Stimulated activated CD4-positive, alpha-beta T cell treated with anti-CD3 and anti-CD28 coated beads, Interleukin-15, amount 100 ng/mL, for 24 hours (primary cell): ENCODE measurements at regions not wholly inside any gene's neighbourhood (a gene's known extent, or its start where the extent isn't known, plus 50 kb on each side); places are given as distances from the start of the nearest gene placed in this dataset.

ENCODE experiments used
- DNase-seq: peaks from one replicate; pipeline ENCODE4 v3.0.0-alpha.2; 2020

DNA sequence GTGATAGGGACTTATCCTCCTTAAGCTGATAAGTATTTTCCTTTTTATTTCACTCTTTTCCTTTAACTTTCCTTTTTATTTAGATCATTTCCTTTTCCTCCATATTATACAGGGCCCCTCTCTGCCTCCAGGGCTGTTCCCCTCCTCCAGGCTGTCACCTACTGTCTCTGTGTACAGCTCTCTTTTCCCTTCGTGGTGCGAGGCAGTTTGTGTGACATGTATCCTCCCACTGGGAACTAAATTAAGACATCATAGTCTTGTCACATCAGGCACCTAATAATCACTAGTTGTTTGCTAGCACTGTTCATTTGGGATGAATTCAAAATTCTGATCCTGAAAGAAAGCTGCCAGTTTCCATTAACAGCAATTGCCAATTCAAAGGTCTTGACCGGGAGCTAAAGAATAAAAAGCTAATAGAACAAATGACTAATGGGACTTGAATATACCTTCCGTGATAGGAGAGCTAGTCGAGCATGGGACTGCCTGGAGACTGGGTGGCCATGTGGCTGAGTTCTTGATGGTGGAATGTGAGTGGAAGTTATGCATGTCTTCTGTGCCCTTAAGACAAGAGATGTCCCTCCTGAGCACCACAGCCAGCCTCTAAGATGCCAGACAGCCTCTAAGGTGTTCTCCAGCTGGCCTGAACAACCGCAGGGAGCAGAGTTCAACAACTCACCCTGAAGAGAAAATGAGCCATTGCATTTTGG lies 77.7 kb upstream of the LRRC55 start:
- no peak for DNase-seq

DNA sequence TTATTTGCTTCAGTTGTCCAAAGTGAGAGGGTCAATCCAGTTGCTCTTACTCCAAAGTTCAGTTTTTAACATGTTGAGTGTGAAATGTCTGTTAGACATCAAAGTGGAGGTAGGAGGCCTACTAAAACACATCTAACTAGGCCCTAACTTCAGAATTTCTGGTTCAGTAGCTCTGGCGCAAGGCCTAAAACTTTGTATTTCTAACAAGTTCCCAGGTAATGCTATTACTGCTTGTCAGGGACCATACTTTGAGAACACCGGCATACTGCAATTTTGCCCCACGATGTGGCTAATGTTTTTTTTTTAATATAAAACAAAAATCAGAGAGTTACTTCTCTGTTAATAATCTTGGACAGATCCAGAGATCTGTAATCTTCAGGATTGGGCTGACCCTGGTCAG lies 72.4 kb upstream of the LRRC55 start:
- no peak for DNase-seq

DNA sequence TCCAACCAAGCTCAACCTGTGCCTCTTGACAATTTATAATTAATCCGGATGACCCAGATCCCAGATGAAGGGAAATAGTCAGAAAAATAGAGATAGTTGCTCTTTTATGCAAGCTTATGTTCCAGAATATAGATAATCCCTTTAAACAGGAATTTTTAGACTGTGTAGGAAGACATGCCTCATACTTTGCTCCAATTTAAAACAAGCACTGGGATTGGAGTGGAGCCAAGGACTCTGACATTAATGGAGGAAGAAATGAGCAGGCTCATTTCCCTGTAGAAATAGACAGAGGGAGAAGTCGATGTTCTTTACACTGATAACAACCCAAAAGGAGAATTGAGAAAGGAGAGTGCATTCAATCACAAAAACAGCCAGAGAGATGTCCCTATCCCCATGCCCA lies 70.1 kb upstream of the LRRC55 start:
- DNase-seq = no peak

DNA sequence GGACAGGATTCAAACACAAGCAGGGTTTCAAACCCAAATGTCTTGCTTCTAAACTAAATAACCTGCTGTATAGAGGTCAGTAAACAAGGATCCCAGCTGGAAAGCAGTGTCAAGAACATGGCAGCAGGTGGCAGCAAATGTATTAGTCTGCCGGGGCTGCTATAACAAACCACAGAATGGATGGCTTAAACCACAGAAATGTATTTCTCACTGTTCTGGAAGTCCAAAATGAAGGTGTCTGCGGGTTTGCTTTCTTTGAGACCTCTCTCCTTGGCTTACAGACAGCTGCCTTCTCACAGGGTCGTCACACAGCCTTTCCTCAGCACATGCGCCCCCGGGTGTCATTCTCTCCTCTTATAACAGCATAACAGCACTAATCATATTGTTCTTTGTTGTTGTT lies 65.1 kb upstream of the LRRC55 start:
- peak; percentile 29 for DNase-seq

DNA sequence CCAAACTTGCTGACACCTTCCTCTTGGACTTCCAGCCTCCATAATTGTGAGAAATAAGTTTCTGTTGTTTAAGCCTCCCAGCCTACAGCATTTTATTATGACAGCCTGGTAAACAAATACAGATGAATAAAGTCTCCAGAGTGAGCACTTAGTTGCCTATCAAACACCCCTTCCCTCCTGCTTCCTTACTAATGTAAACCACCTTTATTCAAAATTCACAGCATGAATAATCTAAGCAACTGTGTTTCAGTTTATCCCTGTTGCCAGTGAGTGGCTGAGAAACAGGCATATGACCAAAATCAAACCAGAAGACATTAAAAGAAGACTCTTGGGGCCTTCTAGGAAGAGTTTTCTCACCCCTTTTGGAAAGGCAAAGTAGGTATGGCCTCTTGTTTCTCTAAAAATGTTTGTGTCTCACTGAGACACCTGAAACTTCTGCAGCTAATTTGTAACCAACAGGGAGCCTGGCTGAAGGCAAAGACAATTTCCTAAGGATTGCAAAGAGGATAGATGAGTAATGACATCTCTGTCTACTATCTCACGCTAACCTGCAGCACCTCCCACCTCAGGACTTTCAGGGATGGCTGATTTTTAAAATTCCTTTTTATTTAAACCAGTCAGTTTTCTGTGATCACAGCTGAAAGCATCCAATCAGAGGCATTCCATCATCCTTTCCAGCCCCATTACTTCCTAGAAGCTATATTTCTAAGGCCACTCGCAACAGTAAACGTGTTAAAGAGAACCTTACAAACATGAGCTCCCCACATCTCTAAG lies 61.4 kb upstream of the LRRC55 start:
- DNase-seq = no peak

DNA sequence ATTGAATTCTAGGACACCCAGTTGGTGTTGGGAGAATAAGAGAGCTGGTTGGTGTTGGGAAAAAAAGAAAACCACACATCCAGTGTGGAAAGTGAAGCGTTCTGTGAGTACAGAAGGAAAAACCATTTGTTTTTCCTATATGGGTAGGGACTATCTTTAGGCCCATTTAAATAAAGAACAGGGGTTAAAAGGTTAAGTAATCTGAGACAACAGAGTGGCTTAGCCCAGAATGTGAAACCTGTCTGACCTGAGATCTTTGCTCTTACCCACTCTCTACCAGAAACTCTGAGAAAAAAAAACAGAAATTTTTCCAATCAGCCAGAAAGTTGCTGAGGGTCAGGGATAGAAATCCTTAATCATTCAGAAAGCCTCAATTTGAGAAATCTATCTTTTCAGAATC lies 59.8 kb upstream of the LRRC55 start:
- no peak for DNase-seq

DNA sequence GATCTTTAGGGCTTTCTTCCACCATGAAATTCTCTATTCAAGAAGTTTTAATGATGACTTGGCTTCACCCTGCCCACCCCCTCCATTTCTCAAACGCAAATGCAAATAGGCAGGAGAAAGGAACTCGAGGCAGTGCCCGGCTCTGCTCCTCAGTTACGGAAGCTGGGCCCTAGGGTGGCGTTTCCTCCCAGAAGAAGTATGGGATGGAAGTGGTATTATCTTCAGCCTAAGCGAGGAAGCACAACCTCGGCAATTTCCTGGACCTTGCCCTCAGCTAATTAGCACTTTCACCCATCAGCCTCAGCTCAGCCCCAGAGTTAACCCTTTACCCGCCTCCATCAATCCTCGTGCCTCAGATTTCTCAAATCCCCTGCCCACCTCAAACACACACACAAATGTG lies 58.2 kb upstream of the LRRC55 start:
- DNase-seq = no peak

DNA sequence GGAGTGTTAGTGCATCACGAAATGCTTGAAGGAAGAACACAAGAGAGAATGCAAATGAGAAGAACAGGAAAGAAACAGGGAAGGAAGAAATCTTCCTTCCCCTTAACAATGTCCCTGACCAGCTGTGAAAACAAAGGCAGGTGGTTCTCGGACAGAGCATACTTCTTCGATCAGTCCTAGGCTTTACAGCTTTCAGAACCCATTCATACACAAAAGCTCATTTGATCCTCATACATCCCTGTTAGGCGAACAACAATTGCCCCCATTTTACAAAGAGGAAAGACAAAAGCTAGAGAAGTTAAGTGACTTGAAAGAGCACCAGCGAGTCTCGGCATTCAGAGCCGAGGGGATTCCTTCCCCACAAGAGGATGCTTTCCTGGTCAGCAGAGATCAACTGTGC lies 57.2 kb upstream of the LRRC55 start:
- DNase-seq = no peak

DNA sequence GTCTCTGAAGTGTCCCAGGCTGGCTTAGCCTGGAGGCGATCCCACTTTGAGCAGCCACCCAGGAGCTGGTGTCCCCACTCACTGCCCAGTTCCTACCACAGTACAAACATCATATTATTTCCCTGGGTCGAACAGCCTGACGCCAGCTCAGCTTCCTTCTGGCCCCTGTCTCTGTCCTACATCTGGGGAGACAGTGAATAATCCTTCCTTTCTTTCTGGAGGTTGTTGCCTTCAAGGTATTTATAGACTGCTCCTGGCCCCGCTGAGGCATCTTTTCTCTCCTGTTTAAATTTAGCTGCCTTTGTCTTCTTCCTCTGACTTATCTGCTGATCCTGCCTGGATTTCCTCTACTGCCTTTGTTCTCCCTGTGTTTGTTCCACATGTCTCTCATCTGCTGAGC lies 56.8 kb upstream of the LRRC55 start:
- no peak for DNase-seq

DNA sequence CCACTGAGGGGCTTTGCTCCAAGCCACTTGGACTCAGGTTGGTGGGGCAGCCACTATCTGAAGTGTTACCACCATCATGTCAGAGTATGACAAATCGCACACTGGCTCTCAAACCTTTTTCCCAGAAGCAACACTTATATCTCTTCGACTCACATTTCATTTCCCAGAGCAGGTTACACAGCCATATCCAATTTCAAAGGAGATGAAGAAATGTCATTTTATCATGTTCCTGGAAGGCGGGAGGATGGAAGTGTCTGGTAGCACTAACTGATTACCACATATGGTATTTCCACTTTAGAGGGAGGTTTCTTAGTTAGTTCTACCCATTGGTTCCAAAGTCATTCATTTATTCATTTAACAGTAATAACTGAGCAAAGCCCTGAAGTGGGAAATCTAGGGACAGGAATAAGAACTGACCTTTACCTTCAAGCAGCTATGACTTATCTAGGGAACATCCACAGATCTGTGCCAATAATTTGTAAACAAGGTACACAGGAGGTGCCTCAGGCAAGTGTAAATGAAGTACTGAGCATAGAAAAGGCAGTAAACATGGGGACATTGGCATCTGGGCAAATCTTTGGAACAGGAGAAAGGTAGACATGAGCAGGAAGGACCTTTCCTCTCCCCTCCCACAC lies 54.9 kb upstream of the LRRC55 start:
- DNase-seq = no peak

DNA sequence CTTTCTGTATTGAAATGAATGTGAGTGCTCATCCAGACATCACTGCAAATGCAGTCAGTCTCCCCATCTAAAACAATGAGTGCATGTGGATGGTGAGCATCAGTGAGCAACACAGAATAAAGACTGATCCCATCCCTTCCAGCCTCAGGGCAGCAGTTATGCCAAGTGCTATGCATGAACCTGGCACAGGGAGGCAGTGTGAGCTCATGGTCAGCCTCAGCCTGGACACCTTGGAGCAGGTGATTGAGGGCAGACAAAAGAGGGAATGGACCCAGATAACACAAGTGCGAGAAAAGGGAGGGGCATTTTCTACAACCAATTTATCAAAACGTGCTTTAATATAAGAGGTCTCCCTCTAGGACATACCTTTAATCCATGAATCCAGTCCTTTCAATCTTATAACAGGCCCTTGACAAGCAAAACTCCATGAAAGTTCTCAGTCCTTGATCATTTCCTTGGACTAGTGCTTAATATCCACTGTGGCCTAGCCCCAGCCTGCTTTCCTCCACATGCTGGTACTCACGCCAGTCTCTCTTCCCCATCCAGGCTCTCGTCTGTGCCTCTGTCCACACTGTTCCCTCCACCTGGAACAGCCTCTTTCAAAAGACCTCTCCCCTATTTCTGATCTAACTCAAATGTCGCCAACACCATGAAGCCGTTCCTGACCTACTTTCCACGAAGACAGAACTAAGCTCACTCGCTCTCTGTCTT lies 50.5 kb upstream of the LRRC55 start:
- peak; percentile 5 for DNase-seq
